GM12878 (cell line): ENCODE measurements at regions not wholly inside any gene's neighbourhood (a gene's known extent, or its start where the extent isn't known, plus 50 kb on each side); places are given as distances from the start of the nearest gene placed in this dataset.

Experiments
- ATAC-seq: fragments of 200-7000 bp; cut with Tn5 transposase; 3 replicates; pipeline ENCODE4 v1.9.1; 2020; ENCODE audit warnings: mild to moderate bottlenecking, moderate library complexity
- BruUV-seq: library from RNA; stranded (reverse); fragments of 400-500 nt; replicated peaks from 2 replicates; lab custom pipeline; 2021; lab: Mats Ljungman, UMichigan
- CTCF ChIA-PET: fragments of 300-600 bp; sonication (Branson Sonifier 250); formaldehyde crosslinking; extraction: SDS; loops from one replicate; lab custom pipeline; 2021; ENCODE audit warnings: inconsistent platforms; lab: Yijun Ruan, JAX
- POLR2A ChIA-PET: fragments of 350-600 bp; formaldehyde crosslinking; extraction: SDS; loops from one replicate; lab custom pipeline; 2021; ENCODE audit warnings: inconsistent platforms; lab: Charles Lee
- RAD21 ChIA-PET: fragments of 300-600 bp; sonication (Branson Sonifier 250); formaldehyde crosslinking; loops from one replicate; lab custom pipeline; 2023; ENCODE audit warnings: antibody characterized with exemption; ENCODE audit not compliant: unreplicated experiment; lab: Charles Lee
- SMC1A ChIA-PET: fragments of 300-600 bp; sonication (Branson Sonifier 250); formaldehyde crosslinking; loops from one replicate; lab custom pipeline; 2023; ENCODE audit not compliant: unreplicated experiment, uncharacterized antibody; lab: Charles Lee
- DNase-seq: peaks from one replicate; pipeline ENCODE4 v3.0.0-alpha.2; 2011; ENCODE audit warnings: low read depth, low spot score
- FAIRE-seq: peaks from 3 replicates; lab custom pipeline; 2011; peaks lifted over from hg19 to GRCh38; lab: Jason Lieb, UNC
- H2AFZ ChIP-seq: 2 replicates; pipeline ENCODE4 v1.6.0; 2011; ENCODE audit warnings: low read depth, low read length, control low read depth; ENCODE audit not compliant: control insufficient read depth
- H3K27ac ChIP-seq: 2 replicates; pipeline ENCODE4 v1.5.1; 2011; ENCODE audit warnings: control low read depth; ENCODE audit not compliant: control insufficient read depth, insufficient read depth
- H3K27me3 ChIP-seq, 2 experiments: replicated peaks in 1 of 2; 2 replicates each; pipeline versions ENCODE4 v1.6.0 to v1.6.1; 2011; ENCODE audit warnings: low read length in 1 of 2; ENCODE audit not compliant: control insufficient read depth in 2 of 2, insufficient read depth in 2 of 2
- H3K36me3 ChIP-seq, 2 experiments: 2 replicates each; pipeline ENCODE4 v1.5.1; 2011; ENCODE audit warnings: low read length in 1 of 2; ENCODE audit not compliant: control insufficient read depth in 2 of 2, insufficient read depth in 2 of 2
- H3K4me1 ChIP-seq: 2 replicates; pipeline ENCODE4 v1.6.1; 2011; ENCODE audit warnings: mild to moderate bottlenecking, low read length, moderate library complexity, mixed read lengths; ENCODE audit not compliant: control insufficient read depth, insufficient read depth
- H3K4me2 ChIP-seq: 2 replicates; pipeline ENCODE4 v1.6.0; 2011; ENCODE audit warnings: control low read depth; ENCODE audit not compliant: control insufficient read depth, insufficient read depth
- H3K4me3 ChIP-seq: fragments of 200-600 bp; sonication (generic); 2 replicates; pipeline ENCODE4 v1.5.1; 2016
- H3K79me2 ChIP-seq: 2 replicates; pipeline ENCODE4 v1.6.0; 2011; ENCODE audit warnings: low read length; ENCODE audit not compliant: control insufficient read depth, insufficient read depth
- H3K9ac ChIP-seq: 2 replicates; pipeline ENCODE4 v1.8.0; 2011; ENCODE audit warnings: low read length, control low read depth, mixed read lengths; ENCODE audit not compliant: control insufficient read depth, insufficient read depth
- H3K9me3 ChIP-seq: replicated peaks from 3 replicates; pipeline ENCODE4 v1.5.1; 2011; ENCODE audit warnings: mild to moderate bottlenecking, low read length; ENCODE audit not compliant: control insufficient read depth, insufficient read depth
- H4K20me1 ChIP-seq: 2 replicates; pipeline ENCODE4 v1.6.0; 2011; ENCODE audit not compliant: control insufficient read depth, insufficient read depth
- ASH2L ChIP-seq: fragments of 300-600, 200-600 bp; sonication (generic); IDR thresholded peaks from 2 replicates; pipeline ENCODE4 v1.6.1; 2017; ENCODE audit warnings: low read depth, mild to moderate bottlenecking, borderline replicate concordance
- CBX5 ChIP-seq: sonication (generic); IDR thresholded peaks from 2 replicates; pipeline ENCODE4 v1.6.1; 2016; ENCODE audit warnings: low read depth, moderate library complexity, mild to moderate bottlenecking, inconsistent platforms
- CEBPB ChIP-seq, 2 experiments: fragments of 150-350 bp in 1 of 2; IDR thresholded peaks; 2 replicates each; pipeline ENCODE4 v1.6.1; 2012 to 2014; ENCODE audit warnings: low read depth in 2 of 2, low read length in 2 of 2, borderline replicate concordance in 1 of 2, inconsistent platforms in 1 of 2
- EGR1 ChIP-seq, 2 experiments: IDR thresholded peaks; 1 replicate in 1 of 2; 2 replicates in 1 of 2; pipeline ENCODE4 v1.6.1; 2011 to 2012; ENCODE audit warnings: low read depth in 2 of 2, low read length in 2 of 2, borderline replicate concordance in 1 of 2, mild to moderate bottlenecking in 1 of 2, moderate library complexity in 1 of 2
- EP300 ChIP-seq, 2 experiments: fragments of 150-350 bp in 1 of 2; IDR thresholded peaks; 2 replicates each; pipeline ENCODE4 v1.6.1; 2011 to 2012; ENCODE audit warnings: low read depth in 2 of 2, low read length in 2 of 2, borderline replicate concordance in 1 of 2, improper control_type of control experiment in 1 of 2, inconsistent platforms in 1 of 2; ENCODE audit not compliant: control insufficient read depth in 1 of 2
- ESRRA ChIP-seq: IDR thresholded peaks from 2 replicates; pipeline ENCODE4 v1.6.1; 2012; ENCODE audit warnings: mild to moderate bottlenecking, low read length, improper control_type of control experiment
- ETV6 ChIP-seq, 2 experiments: fragments of 450-650 bp in 1 of 2; IDR thresholded peaks in 1 of 2; conservative IDR thresholded peaks in 1 of 2; 2 replicates each; pipeline ENCODE4 v1.6.1; 2014; ENCODE audit warnings: antibody characterized with exemption in 1 of 2, borderline replicate concordance in 1 of 2, low read depth in 1 of 2, mild to moderate bottlenecking in 1 of 2, moderate library complexity in 1 of 2
- IKZF1 ChIP-seq: fragments of 450-650 bp; conservative IDR thresholded peaks from 2 replicates; pipeline ENCODE4 v1.6.1; 2017; ENCODE audit warnings: antibody characterized with exemption, mild to moderate bottlenecking
- JUNB ChIP-seq: IDR thresholded peaks from 2 replicates; pipeline ENCODE4 v1.6.1; 2016; ENCODE audit warnings: antibody characterized with exemption, mild to moderate bottlenecking
- MYC ChIP-seq: IDR thresholded peaks from 2 replicates; pipeline ENCODE4 v1.6.1; 2011; ENCODE audit warnings: mild to moderate bottlenecking, low read length, moderate library complexity, inconsistent platforms; ENCODE audit not compliant: insufficient read depth, insufficient replicate concordance, insufficient read length, severe bottlenecking
- POU2F2 ChIP-seq: IDR thresholded peaks from 3 replicates; pipeline ENCODE4 v1.6.1; 2011; ENCODE audit warnings: low read depth, mild to moderate bottlenecking, low read length, borderline replicate concordance
- RAD51 ChIP-seq: fragments of 450-650 bp; IDR thresholded peaks from 2 replicates; pipeline ENCODE4 v1.6.1; 2016; ENCODE audit warnings: moderate library complexity, mild to moderate bottlenecking, inconsistent platforms
- SMAD5 ChIP-seq: IDR thresholded peaks from 2 replicates; pipeline ENCODE4 v1.6.1; 2016; ENCODE audit warnings: antibody characterized with exemption, low read depth
- SREBF1 ChIP-seq: IDR thresholded peaks from 2 replicates; pipeline ENCODE4 v1.6.1; 2012; ENCODE audit warnings: mild to moderate bottlenecking, low read length
- SUZ12 ChIP-seq: fragments of 200-600 bp; sonication (generic); IDR thresholded peaks from one replicate; pipeline ENCODE4 v1.6.1; 2018; ENCODE audit warnings: antibody characterized with exemption, mild to moderate bottlenecking; ENCODE audit not compliant: unreplicated experiment
- WRNIP1 ChIP-seq: IDR thresholded peaks from 2 replicates; pipeline ENCODE4 v1.6.1; 2011; ENCODE audit warnings: low read depth, low read length, improper control_type of control experiment, borderline replicate concordance
- ZNF217 ChIP-seq: fragments of 450-650 bp; IDR thresholded peaks from 2 replicates; pipeline ENCODE4 v1.6.1; 2017; ENCODE audit warnings: antibody characterized with exemption, mild to moderate bottlenecking
- WGBS: methylation state at CpG from one replicate; pipeline ENCODE4 v1.1.6; 2016; ENCODE audit warnings: low lambda C conversion rate; ENCODE audit not compliant: insufficient replicate concordance, insufficient coverage; ENCODE audit errors: missing lambda C conversion rate; 5-methylcytosine and 5-hydroxymethylcytosine counted together
- in situ Hi-C: fragments of 300-500 bp; cut with MboI; formaldehyde crosslinking; loops from 9 replicates; pipeline ENCODE4 v1.14.3; 2018; ENCODE audit warnings: mixed read lengths
- intact Hi-C: fragments of 100-400 bp; cut with micrococcal nuclease; formaldehyde crosslinking; loops from one replicate; pipeline ENCODE4 v1.14.2; 2022; ENCODE audit not compliant: unreplicated experiment
- TF ChIP-seq, protein P1 (sequence below): fragments of 450-650 bp; IDR thresholded peaks from 2 replicates; pipeline ENCODE4 v1.6.1; 2014; ENCODE audit warnings: mild to moderate bottlenecking
- TF ChIP-seq, protein P2 (sequence below): fragments of 150-350 bp; IDR thresholded peaks from 2 replicates; pipeline ENCODE4 v1.6.1; 2014; ENCODE audit warnings: mild to moderate bottlenecking, low read depth, low read length
- TF ChIP-seq, protein P3 (sequence below): IDR thresholded peaks from 2 replicates; pipeline ENCODE4 v1.6.1; 2011; ENCODE audit warnings: low read depth, mild to moderate bottlenecking, low read length, moderate library complexity, borderline replicate concordance; ENCODE audit errors: extremely low read depth

DNA sequence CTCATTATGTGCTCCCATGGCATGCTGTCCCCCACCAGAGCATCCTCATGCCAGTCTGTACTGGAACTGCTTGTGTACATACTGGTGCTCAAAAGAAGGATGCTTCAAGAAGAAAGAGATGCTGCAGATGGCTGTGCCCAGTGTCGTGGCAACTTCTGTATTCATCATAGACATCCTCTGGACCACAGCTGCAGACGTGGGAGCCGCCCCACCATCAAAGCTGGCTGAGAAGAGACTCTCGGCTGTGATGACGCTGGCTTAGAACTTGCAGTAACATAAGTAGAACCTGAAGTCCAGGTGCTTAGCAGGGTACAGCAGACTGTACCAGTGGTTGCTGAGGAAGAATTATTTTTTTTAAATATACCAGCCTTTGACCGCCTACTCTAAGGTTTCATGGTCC, 112.6 kb upstream of the ARHGAP5 start:
- no peak overlapping the region for H3K27ac ChIP-seq

More for the DNA sequence above, 112.6 kb upstream of the ARHGAP5 start:
- H3K4me3 ChIP-seq: no peak overlapping the region
- CTCF ChIA-PET: interaction anchor here (0.8 to 2.2 kb wide), 4 partner anchors 13 to 109 kb away, joined by 3 to 8 read pairs (median 4); no protein-coding TSS in a partner anchor
- no peak for ATAC-seq
- no peaks in the 10 kb centered on the region for H3K79me2 ChIP-seq
- intact Hi-C loops (no loop called here), in situ Hi-C loops (no loop called here)
- no peaks in the 10 kb centered on the region for H4K20me1 ChIP-seq
- no peaks in the 10 kb centered on the region for H3K27me3 ChIP-seq
- no peak overlapping the region for H2AFZ ChIP-seq
- no peak overlapping the region for H3K9ac ChIP-seq
- no peak overlapping the region for H3K4me2 ChIP-seq
- SMC1A ChIA-PET: interaction anchor here (3.3 kb wide), 1 partner anchor 38 kb away, joined by 9 read pairs; no protein-coding TSS in a partner anchor
- H3K9me3 ChIP-seq: no peaks in the 10 kb centered on the region
- 58% methylated on average over 6 of the region's 6 CpGs for WGBS
- H3K36me3 ChIP-seq: no peaks in the 10 kb centered on the region
- POLR2A ChIA-PET: no interaction called here
- no peaks in the 10 kb centered on the region for H3K4me1 ChIP-seq
- DNase-seq: no peak
- RAD21 ChIA-PET: interaction anchor here (1.5 kb wide), 1 partner anchor 37 kb away, joined by 4 read pairs; no protein-coding TSS in a partner anchor
- no TSS peak for BruUV-seq
- no peak for TF ChIP-seq EP300 (IDR thresholded peaks at IDR 0.05; ENCODE audit: borderline replicate concordance in 1 of 2, control insufficient read depth in 1 of 2, low read depth in 2 of 2, low read length in 2 of 2)
- TF ChIP-seq ASH2L: no peak
- no peak for TF ChIP-seq WRNIP1
- no peak for TF ChIP-seq RAD51
- TF ChIP-seq IKZF1: no peak
- TF ChIP-seq POU2F2: no peak
- no peak for TF ChIP-seq EGR1 (IDR thresholded peaks at IDR 0.05; ENCODE audit: borderline replicate concordance in 1 of 2, low read depth in 2 of 2, low read length in 2 of 2)
- TF ChIP-seq SUZ12: no peak
- TF ChIP-seq CEBPB (IDR thresholded peaks at IDR 0.05; ENCODE audit: borderline replicate concordance in 1 of 2, low read depth in 2 of 2, low read length in 2 of 2): no peak
- TF ChIP-seq SREBF1: no peak
- no peak for TF ChIP-seq JUNB
- TF ChIP-seq, protein P1, sequence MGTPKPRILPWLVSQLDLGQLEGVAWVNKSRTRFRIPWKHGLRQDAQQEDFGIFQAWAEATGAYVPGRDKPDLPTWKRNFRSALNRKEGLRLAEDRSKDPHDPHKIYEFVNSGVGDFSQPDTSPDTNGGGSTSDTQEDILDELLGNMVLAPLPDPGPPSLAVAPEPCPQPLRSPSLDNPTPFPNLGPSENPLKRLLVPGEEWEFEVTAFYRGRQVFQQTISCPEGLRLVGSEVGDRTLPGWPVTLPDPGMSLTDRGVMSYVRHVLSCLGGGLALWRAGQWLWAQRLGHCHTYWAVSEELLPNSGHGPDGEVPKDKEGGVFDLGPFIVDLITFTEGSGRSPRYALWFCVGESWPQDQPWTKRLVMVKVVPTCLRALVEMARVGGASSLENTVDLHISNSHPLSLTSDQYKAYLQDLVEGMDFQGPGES: no peak
- TF ChIP-seq MYC: no peak
- TF ChIP-seq, protein P2, sequence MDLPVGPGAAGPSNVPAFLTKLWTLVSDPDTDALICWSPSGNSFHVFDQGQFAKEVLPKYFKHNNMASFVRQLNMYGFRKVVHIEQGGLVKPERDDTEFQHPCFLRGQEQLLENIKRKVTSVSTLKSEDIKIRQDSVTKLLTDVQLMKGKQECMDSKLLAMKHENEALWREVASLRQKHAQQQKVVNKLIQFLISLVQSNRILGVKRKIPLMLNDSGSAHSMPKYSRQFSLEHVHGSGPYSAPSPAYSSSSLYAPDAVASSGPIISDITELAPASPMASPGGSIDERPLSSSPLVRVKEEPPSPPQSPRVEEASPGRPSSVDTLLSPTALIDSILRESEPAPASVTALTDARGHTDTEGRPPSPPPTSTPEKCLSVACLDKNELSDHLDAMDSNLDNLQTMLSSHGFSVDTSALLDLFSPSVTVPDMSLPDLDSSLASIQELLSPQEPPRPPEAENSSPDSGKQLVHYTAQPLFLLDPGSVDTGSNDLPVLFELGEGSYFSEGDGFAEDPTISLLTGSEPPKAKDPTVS: no peak
- TF ChIP-seq ETV6 (conservative IDR thresholded peaks at IDR 0.05 in 1 of 2, IDR thresholded peaks at IDR 0.05 in 1 of 2; ENCODE audit: borderline replicate concordance in 1 of 2, low read depth in 1 of 2): no peak
- no peak for TF ChIP-seq ZNF217
- no peak for TF ChIP-seq ESRRA
- no peak for TF ChIP-seq CBX5
- no peak for TF ChIP-seq SMAD5
- TF ChIP-seq, protein P3, sequence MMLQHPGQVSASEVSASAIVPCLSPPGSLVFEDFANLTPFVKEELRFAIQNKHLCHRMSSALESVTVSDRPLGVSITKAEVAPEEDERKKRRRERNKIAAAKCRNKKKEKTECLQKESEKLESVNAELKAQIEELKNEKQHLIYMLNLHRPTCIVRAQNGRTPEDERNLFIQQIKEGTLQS: no peak
- TF ChIP-seq, all 136 proteins: peak for 0
- FAIRE-seq: no peak
